Activated CD8-positive, alpha-beta memory T cell treated with anti-CD3 and anti-CD28 coated beads, Interleukin-2, amount 50 U/mL, for 48 hours (primary cell): ENCODE measurements at regions not wholly inside any gene's neighbourhood (a gene's known extent, or its start where the extent isn't known, plus 50 kb on each side); places are given as distances from the start of the nearest gene placed in this dataset.

Experiments
- DNase-seq: peaks from one replicate; pipeline ENCODE4 v3.0.0-alpha.2; 2020

DNA sequence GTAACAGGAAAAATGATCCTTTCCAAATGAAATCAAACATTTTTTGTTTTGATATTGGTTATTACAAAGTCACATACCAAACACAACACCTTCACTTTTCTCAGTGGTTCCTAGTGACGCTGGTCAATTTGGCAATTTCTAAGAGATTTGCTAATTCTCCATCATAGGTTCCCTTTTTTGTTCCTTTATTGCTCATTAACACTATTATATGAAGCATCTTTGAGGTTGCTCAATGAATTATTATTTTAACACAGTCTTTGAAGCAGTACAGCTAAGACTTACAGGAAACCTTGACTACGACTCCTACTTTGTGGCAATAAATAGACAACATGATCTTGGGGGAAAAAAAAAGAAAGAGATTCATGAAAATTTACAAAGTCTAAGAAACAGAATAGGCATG lies 152.2 kb upstream of the VRK2 start:
- DNase-seq: no peak

DNA sequence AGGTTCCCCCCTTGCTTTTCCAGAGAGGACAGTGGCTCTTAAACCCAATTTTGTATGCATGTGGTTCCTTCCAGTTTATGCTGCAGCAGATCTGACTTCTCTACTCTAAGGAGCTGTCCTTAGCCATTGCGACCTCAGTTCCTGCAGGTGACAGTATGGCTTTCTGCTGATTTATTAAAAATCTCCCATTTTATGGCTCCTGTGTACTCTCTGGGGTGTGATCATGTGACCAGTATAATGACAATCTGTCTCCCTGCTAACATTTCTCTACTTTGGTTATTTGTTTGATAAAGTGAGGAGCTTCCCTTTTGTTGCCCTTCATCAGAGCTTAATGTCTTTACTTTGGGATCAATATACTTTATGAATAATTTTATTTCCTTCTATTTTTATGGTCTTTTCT lies 148.7 kb upstream of the VRK2 start:
- no peak for DNase-seq

- no peak for DNase-seq
Measured at GRCh38 chr2:57899898-57900297, 146.7 kb upstream of the VRK2 start.

DNA sequence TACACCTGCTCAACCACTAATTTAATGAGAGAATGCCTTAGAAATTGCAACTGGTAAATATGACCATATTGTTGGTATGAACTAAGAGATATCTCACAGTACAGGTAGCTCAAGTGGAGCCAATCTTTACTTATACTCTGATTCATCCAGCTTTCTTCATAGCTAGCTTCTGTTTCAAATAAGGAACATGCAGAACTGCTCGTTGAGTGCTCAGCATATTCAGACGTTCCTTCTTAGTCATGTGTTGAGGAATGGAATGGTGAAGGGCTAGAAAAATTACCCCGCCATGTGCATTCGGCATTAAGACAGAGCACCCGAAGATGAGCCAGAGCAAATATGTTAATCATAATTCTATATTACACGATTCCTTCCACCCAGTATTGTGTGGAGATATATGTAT lies 144.0 kb upstream of the VRK2 start:
- no peak for DNase-seq

GRCh38 chr2:57906152-57906732 lies 140.4 kb upstream of the VRK2 start:
- no peak for DNase-seq

DNA sequence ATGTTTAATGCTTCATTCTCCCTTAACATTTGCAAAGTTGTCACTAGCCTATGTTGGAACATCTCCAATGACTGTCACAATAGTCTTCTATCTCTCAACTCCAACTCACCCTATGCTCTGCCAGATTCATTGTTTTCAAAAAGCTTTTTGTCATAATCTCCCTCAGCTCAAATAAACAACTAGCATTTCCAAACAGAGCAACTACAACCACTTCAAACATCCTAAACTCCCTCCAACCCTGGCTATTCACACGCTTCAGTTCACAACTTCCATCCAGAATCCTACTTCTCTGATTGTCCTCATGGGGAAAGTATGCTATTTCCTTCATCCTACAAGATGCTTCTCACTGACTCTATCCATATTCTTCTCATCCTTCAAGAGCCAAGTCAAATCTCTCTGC lies 139.2 kb upstream of the VRK2 start:
- DNase-seq: no peak

- DNase-seq: no peak
Measured at GRCh38 chr2:57908736-57909161, 137.9 kb upstream of the VRK2 start.

DNA sequence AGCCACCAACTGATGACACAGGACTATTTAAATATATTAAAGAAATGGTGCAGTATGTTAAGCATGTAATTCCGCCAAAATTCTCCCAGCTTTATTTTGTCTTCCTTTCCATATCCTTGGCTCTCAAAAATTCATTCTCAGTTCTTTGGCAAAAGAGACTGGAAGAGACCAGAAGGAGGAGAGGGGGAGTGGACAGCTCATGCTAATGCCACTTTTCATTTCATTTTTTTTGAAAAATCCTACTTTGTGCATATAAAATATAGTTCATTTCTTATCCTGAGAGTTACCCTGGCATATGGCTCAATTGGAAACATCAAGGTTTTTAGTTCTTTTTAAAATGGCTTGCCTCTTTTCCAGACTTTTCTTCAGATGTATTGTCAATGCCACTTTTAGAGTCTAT lies 128.5 kb upstream of the VRK2 start:
- DNase-seq: no peak

DNA sequence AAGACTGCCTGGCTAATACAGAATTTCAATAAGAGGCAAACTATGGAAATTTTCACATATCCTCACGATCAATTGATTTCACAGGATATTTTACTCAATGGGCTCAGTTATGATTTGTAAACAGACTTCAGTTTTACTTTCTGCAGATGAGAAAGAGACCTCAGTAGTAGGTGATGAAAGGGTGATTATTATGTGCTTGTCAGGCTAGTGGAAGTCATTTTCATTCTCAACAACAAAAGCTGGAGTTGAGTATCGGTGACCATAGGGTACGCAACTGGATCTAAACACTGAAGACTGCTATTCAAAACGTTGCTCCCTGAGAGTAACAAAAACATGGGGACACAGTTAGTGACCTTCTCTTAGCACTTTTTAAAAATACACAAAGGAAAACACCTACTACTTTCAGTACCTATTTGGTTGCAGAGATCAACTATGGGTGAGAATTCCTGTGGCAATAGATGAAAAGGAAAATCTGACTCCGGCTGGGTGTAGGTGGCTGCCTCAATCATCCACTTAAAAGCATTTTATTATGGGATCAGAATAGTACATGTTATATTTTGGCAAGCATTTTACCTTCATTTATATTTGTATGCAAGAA lies 126.2 kb upstream of the VRK2 start:
- DNase-seq: no peak

- no peak for DNase-seq
Measured at GRCh38 chr2:57934659-57935058, 111.9 kb upstream of the VRK2 start.

- DNase-seq: no peak
Measured at GRCh38 chr2:57936216-57936615, 110.4 kb upstream of the VRK2 start.

DNA sequence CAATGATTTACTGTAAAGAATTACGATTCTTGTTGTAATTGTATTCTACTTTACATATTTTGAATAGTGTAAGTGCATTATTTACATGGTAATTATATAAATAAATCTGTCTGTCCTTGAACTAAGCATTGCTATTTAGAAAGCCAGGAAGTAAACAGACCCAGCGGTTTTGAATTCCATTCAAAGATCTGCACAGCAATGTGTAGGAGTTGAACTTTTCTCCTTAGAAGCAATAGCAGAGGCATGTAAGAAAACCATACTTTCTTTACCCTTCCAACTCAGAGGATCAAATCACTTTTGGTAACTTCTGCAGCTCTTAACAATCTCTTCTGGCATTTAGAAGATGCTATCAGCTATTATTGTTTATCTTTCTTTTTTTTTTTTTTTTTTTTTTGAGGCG lies 109.2 kb upstream of the VRK2 start:
- no peak for DNase-seq

DNA sequence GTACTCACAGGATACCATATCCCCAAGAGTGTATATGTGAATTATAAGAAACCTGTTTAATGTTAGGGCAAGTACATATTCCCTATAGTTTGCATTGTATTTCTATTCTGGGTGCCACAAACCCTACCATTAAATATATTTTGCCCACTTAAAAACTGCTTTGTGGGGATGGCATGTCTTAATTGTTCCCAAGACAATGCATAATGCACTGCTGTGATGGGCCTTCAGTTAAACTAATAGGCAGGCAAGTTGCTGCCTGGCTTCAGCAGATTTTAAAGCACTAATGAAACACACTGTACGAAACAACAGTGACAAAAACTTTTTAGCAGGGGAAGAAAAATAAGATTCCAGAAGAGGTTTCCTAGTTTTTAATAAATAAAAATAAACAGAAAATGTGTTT lies 104.8 kb upstream of the VRK2 start:
- DNase-seq: no peak

- no peak for DNase-seq
Measured at GRCh38 chr2:57943315-57943714, 103.3 kb upstream of the VRK2 start.

- no peak for DNase-seq
Measured at GRCh38 chr2:57947398-57947797, 99.2 kb upstream of the VRK2 start.

- no peak for DNase-seq
Measured at GRCh38 chr2:57954020-57954419, 92.6 kb upstream of the VRK2 start.

- DNase-seq: no peak
Measured at GRCh38 chr2:57957238-57957637, 89.4 kb upstream of the VRK2 start.

DNA sequence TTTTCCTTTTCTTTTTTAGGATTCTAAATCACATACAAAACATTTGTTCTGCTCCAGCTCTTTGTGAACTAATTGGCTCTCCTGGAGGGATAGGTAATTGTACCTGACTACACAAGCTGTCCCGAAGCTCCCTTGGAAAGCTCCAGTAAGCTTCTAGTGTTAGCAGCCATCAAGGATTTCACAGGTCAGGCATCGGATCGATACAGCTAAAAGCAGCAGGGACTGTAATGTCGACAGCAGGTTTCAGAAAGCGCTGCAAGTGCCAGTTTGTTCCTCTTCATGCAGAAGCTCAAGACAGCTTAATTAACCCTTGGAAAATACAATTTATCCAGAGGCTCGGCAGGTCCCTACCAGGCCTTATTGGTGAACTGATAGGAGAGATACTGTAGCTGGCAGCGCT lies 87.2 kb upstream of the VRK2 start:
- DNase-seq: no peak

DNA sequence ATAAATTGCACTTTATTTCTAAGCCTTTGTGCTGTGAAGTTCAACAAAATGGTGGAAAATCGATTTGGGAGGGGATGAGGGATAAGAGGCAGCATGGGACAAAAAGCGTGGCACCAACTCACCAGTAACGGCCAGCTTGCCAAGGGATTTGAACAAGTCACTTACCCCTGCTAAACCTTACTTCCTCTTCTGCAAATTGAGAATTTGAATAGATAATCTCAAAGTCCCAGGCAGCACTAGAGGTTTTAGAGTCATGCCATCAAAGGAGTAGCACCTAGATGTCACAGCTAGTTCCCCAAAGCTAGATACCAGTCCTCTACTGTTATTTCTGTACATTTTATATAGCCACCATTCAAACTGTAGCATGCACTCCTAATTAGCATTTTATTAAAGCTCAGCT lies 83.7 kb upstream of the VRK2 start:
- DNase-seq: no peak

DNA sequence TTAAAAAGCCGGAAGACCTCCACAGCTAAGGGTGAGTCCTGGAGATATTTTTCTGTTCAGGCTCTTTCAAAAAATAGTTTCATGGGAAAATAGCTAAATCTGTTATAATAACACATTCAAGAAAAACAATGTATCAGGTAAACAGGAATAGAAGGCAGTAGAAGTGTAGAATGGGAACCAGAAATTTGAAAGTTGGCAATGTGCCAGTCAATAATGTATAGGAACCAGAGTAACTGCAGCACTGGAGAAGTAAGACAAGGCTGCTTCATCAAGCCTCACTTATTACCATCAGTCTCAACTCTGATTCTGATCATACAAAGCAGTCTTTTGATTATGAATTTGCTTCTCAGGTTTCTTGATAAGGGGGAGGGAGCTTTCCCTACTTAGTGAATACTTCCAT lies 81.4 kb upstream of the VRK2 start:
- DNase-seq: no peak

- no peak for DNase-seq
Measured at GRCh38 chr2:57965961-57966360, 80.6 kb upstream of the VRK2 start.

DNA sequence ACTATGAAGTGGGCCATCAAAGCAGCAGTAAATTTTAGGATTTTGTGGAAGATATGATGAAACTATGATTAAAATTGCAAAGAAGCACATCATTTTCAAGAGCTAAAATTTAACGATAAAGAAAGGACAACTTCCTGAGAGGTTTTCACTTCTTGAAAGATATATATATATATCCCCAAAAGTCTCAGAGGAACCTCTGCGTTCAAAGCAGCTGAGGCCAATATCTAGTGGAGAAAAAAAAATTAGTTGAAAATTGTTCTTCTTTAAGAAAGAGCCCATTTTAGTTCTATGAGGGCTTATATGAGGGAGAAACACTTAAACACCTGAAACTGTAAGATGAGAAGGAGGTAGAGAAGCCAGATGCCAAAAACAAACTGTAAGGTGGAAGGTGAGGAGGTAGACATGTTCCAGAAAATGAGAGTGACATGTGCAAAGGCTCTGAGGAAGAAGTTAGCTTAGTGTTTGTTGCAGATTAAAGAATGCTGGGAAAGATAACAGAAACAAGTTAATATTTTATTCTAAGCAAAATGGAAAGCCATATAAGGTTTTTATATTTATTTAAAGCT lies 72.9 kb upstream of the VRK2 start:
- DNase-seq: no peak

- no peak for DNase-seq
Measured at GRCh38 chr2:57979158-57979557, 67.4 kb upstream of the VRK2 start.

DNA sequence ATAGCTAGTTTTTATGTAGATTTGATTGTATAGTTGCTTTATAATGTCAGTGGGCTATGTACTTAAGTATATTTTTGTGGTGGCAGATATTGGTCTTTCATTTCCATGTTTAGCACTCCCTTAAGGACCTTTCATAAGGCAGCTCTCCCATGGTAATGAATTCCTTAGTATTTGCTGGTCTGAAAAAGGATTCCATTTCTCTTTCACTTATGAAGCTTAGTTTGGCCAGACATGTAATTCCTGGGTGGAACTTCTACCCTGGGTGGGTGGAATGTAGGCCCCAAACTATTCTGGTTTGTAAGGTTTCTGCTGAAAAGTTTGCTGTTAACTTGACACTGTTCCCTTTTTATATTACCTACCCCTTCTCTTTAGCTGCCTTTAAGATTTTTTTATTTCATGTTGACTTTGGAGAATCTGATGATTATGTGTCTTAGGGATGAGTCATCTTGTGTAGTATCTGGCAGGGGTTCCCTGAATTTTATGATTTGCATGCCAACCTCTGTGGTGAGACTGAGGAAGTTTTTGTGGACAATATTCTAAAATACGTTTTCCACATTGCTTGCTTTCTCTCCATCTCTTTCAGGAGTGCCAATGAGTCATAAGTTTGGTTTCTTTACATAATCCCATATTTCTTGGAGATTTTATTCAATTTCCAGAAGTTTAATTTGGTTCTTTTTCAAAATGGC lies 65.4 kb upstream of the VRK2 start:
- no peak for DNase-seq
